ENCODE measurements at regions not wholly inside any gene's neighbourhood (a gene's known extent, or its start where the extent isn't known, plus 50 kb on each side); places are given as distances from the start of the nearest gene placed in this dataset.
"Not testable (repeated sequence)": the region's sequence is repeated elsewhere in the genome, so short reads cannot be mapped to it uniquely, and the experiment has no call there.

DNA sequence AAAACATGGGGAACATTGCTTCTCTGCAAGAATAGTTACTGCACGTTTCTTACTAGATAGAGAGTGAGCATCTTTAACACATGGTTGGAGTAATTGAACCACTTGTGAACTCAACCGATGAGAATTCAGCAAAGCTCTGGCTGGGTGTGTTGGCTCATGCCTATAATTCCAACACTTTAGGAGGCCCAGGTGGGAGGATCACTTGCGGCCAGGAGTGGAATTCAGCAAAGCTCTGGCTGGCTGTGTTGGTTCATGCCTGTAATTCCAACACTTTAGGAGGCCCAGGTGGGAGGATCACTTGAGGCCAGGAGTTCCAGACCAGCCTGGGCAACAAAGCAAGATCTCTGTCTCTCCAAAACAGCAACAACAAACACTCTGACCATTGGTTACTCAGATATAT, 865.9 kb downstream of the KCNJ2 start:
- no peak for ATAC-seq

GRCh38 chr17:71037386-71037785, 868.1 kb downstream of the KCNJ2 start:
- ATAC-seq = no peak

DNA sequence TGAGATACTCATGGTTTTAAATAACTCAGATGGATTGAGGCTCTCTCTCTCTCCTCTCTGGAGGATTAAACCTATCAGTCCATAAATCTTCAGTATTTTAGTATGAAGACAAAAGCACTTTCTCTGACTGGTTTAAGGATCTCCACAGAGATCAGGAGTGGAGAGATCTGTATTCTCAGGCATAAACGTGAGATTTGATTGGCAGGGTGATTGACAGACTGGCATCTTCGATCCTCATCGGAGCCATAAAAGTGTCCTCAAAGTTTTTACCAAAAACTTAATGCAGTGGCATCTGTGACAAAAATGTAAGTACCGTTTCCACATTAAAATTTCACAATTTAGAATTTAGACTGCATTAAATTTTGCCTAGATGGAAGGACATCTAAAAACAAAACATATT, 870.1 kb downstream of the KCNJ2 start:
- ATAC-seq = no peak

- ATAC-seq = no peak
Measured at GRCh38 chr17:71052971-71053370, 883.6 kb downstream of the KCNJ2 start.

- ATAC-seq = no peak
Measured at GRCh38 chr17:71055128-71055527, 885.8 kb downstream of the KCNJ2 start.

GRCh38 chr17:71057448-71057847, 888.1 kb downstream of the KCNJ2 start:
- no peak for ATAC-seq

GRCh38 chr17:71057938-71058337, 888.6 kb downstream of the KCNJ2 start:
- no peak for ATAC-seq

- ATAC-seq = no peak
Measured at GRCh38 chr17:71063127-71063526, 893.8 kb downstream of the KCNJ2 start.

DNA sequence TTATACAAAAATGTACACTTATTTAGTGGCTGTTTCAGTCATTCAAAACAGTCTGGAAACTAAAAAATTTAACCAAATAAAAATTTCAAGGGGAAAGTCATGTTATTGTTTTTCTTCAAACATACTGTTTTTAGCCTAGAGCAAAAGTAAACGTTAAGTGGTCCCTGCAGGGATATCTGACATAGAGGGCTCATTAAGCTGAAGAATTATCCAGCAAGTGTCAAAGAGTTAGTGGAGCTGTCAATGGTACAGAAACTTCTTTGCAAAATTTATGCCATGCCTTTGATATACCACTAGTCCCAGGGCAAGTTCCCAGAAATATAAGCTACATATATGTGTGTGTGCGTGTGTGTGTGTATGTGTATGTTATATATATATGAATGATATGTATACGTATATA, 894.2 kb downstream of the KCNJ2 start:
- no peak for ATAC-seq

- ATAC-seq = no peak
Measured at GRCh38 chr17:71067669-71068407, 898.5 kb downstream of the KCNJ2 start.

DNA sequence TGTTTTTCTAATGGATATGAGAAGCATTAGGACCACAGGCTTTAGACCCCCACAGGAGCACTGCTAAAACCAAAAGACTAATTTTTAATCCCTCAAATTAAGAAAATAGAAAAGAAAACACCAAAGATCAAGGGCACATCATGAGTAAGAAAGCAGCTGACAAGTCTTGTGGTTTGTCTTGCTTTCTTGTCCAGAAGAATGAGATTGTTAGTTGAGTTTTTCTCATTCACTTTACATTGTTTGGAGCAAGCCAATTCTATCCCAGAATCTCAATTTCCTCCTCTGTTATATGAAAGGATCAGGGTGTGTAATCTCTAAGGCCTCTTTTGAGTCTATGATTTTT, 899.0 kb downstream of the KCNJ2 start:
- ATAC-seq = no peak

DNA sequence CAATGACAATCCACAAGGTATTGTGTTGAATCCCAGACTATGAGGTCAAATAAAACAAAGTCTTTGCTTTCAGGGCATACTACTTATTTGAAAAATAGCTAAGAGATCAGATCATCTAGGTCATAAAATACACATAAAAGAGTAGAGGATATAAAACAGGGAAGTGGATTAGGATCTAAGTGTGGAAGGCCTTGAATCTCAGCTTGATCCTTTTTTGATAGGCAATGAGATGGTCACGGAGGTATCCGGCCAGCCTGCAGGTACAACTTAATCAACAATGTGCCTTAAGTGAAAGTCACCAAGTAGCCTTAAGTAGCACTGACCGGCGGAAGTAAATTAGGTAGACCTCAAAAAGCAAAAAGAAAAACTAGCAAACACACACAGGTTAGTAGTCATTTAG, 901.7 kb downstream of the KCNJ2 start:
- ATAC-seq = no peak

- ATAC-seq = peak; percentile 100
Measured at GRCh38 chr17:71071837-71072236, 902.5 kb downstream of the KCNJ2 start.

DNA sequence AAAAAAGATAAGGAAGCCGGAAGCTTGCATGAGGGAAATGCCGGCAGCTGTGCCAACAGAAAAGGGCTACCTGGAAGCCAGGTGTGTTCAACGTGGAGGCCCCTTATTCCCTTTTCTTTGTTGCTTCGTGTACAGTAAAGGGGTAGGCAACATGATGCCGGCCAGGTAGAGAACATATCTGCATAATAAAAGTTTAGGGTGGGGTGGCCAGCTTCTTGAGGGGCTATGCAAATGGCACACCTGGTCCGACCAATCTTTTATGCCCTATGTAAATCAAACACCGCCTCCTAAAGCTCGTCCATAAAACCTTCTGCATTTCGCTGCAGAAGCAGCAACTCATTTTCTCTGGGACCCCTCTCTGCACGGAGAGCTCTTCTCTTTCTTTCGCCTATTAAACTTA, 911.6 kb downstream of the KCNJ2 start:
- no peak for ATAC-seq

DNA sequence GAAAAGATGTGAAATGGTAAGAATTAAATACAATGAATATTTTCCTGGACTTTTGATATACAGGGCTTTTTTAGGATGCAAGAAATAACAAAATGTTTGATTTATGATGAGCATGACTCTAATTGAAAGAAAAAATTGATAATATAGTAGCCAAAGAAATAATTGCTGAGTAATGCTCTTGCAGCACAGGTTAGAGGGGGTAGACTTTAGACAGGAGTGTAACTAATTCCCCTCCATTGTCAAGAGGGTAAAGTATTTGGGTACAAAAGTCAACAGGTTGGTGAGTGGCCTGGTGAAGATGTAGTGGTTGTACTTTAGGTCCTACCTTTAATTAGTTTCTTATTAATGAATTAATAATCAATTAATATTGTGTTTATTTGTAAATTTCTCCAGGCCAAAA, 912.3 kb downstream of the KCNJ2 start:
- no peak for ATAC-seq

DNA sequence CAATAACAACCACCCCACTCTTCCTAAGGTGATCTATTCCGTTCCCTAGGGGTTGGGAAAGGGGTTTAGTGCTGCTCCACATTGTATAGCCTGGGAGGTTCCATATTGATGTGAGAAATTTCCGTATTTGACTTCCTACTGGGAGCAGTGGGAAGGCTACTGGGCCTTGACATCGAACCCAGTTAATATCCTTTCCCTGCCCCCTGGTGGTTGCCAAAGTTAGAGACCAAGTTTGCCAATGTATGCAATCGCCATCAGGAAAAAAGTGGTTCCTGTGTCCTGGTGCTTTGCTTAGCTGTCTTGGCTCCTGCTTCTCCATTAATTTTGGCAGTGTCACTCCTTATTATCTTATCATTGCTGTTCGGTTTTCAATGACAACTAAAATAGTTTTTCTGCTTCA, 914.9 kb downstream of the KCNJ2 start:
- ATAC-seq = no peak

GRCh38 chr17:71084838-71085237, 915.5 kb downstream of the KCNJ2 start:
- ATAC-seq = no peak

- no peak for ATAC-seq
Measured at GRCh38 chr17:71085238-71086033, 916.1 kb downstream of the KCNJ2 start.

DNA sequence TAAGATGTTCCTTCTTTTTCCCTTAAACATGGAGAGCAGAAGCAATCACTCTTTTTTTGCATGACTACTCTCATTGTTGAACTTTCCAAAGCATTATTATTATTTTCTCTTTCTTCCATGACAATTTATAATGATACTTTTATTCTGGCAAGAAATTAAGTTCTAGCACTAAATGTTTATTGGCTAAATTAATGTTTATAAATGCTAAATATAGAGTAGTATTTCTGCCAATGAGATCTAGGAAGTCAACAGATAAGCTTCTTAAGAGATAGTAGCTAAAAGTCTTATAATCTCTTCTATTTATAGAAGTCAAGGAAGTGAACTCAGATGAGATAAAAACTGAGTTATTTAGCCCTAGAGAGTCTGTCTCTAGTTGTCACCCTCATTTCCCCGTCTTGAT, 920.1 kb downstream of the KCNJ2 start:
- no peak for ATAC-seq

- ATAC-seq = no peak
Measured at GRCh38 chr17:71098071-71098470, 928.7 kb downstream of the KCNJ2 start.

GRCh38 chr17:71099003-71099714, 929.8 kb downstream of the KCNJ2 start:
- no peak for ATAC-seq

DNA sequence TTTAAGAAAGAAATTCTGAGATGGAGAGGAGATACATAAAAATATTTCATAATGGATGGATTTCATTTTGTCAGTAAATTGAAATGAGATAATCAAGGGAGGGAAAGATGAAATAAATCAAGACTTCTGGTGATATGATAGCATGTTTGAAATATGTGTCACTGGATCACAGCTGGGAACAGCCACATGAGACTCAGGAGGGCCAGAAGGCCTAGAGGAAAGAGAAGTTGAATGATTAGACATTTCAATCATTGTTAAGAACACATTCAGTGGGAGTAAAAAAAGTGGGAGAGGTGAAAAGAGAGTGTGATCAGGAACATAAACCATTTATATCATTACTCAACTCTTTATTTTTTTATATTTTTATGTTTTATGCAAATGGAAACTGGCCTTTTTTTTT, 933.4 kb downstream of the KCNJ2 start:
- ATAC-seq = no peak

GRCh38 chr17:71104225-71104624, 934.9 kb downstream of the KCNJ2 start:
- ATAC-seq = no peak

DNA sequence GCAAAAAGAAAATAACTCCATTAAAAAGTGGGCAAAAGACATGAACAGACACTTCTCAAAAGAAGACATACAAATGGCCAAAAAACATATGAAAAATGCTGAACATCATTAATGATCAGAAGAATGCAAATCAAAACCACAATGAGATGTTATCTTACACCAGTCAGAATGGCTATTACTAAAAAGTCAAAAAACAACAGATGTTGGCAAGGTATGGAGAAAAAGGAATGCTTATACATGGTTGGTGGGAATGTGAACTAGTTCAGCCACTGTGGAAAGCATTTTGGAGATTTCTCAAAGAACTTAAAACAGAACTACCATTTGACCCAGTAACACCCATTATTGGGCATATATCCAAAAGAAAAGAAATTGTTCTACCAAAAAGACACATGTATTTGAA, 936.7 kb downstream of the KCNJ2 start:
- not testable (repeated sequence) for ATAC-seq
